HUES6 (cell line): ENCODE measurements at regions not wholly inside any gene's neighbourhood (a gene's known extent, or its start where the extent isn't known, plus 50 kb on each side); places are given as distances from the start of the nearest gene placed in this dataset.
A peak's percentile ranks its signal among the peaks of the same experiment; 100 is the strongest.

Experiments
- H3K27ac ChIP-seq: 2 replicates; pipeline ENCODE4 v1.7.0; 2013; ENCODE audit warnings: low read depth, mild to moderate bottlenecking, low read length, inconsistent platforms
- H3K27me3 ChIP-seq: 2 replicates; pipeline ENCODE4 v1.6.1; 2013; ENCODE audit warnings: low read length; ENCODE audit not compliant: control insufficient read depth, insufficient read depth
- H3K36me3 ChIP-seq: 2 replicates; pipeline ENCODE4 v1.6.1; 2013; ENCODE audit warnings: low read length; ENCODE audit not compliant: control insufficient read depth, insufficient read depth
- H3K4me1 ChIP-seq: 2 replicates; pipeline ENCODE4 v1.6.1; 2013; ENCODE audit warnings: low read length; ENCODE audit not compliant: control insufficient read depth, insufficient read depth
- H3K4me3 ChIP-seq: 2 replicates; pipeline ENCODE4 v1.5.1; 2013; ENCODE audit warnings: low read depth, low read length
- H3K9ac ChIP-seq: one replicate; pipeline ENCODE4 v1.6.1; 2013; ENCODE audit warnings: mild to moderate bottlenecking, low read length
- H3K9me3 ChIP-seq: 2 replicates; pipeline ENCODE4 v1.6.1; 2013; ENCODE audit warnings: low read depth, low read length; ENCODE audit not compliant: control insufficient read depth, insufficient read depth

- H3K27me3 ChIP-seq: no peaks in the 10 kb centered on the region
- H3K27ac ChIP-seq: peak overlapping the region; percentile 77; the same call in 1 of the 2 replicates
- peaks cover 11% of the 10 kb centered on the region for H3K36me3 ChIP-seq
- H3K9ac ChIP-seq: peak overlapping the region; percentile 52
- no peaks in the 10 kb centered on the region for H3K9me3 ChIP-seq
- peaks cover 26% of the 10 kb centered on the region for H3K4me1 ChIP-seq
- H3K4me3 ChIP-seq: no peak overlapping the region
Observed at GRCh38 chr10:90302758-90303481, 554.9 kb downstream of the HTR7 start.

GRCh38 chr10:90304533-90304932, 553.3 kb downstream of the HTR7 start:
- peaks cover 26% of the 10 kb centered on the region for H3K4me1 ChIP-seq
- no peak overlapping the region for H3K27ac ChIP-seq
- peaks cover 8% of the 10 kb centered on the region; the same call in 1 of the 2 replicates for H3K36me3 ChIP-seq
- no peaks in the 10 kb centered on the region for H3K27me3 ChIP-seq
- no peak overlapping the region for H3K4me3 ChIP-seq
- peaks cover 4% of the 10 kb centered on the region for H3K9me3 ChIP-seq
- H3K9ac ChIP-seq: no peak overlapping the region

GRCh38 chr10:90306187-90306586, 551.7 kb downstream of the HTR7 start:
- Histone ChIP-seq H3K9me3 (peaks cover 5% of the 10 kb centered on the region), H3K27ac (no peak overlapping the region), H3K36me3 (peaks cover 8% of the 10 kb centered on the region; the same call in 1 of the 2 replicates), H3K27me3 (no peaks in the 10 kb centered on the region), H3K4me3 (no peak overlapping the region), H3K4me1 (peaks cover 25% of the 10 kb centered on the region), H3K9ac (no peak overlapping the region)

- Histone ChIP-seq H3K27me3 (no peaks in the 10 kb centered on the region), H3K9me3 (peaks cover 5% of the 10 kb centered on the region), H3K4me1 (peaks cover 5% of the 10 kb centered on the region), H3K36me3 (peaks cover 8% of the 10 kb centered on the region; the same call in 1 of the 2 replicates), H3K4me3 (no peak overlapping the region), H3K9ac (no peak overlapping the region), H3K27ac (no peak overlapping the region)
Observed at GRCh38 chr10:90308223-90308622, 549.6 kb downstream of the HTR7 start.

- Histone ChIP-seq H3K4me3 (no peak overlapping the region), H3K27ac (no peak overlapping the region)
Observed at GRCh38 chr10:90313576-90314325, 544.1 kb downstream of the HTR7 start.

GRCh38 chr10:90314718-90315117, 543.1 kb downstream of the HTR7 start:
- no peaks in the 10 kb centered on the region for H3K27me3 ChIP-seq
- H3K9ac ChIP-seq: no peak overlapping the region
- H3K9me3 ChIP-seq: no peaks in the 10 kb centered on the region
- no peak overlapping the region for H3K4me3 ChIP-seq
- H3K27ac ChIP-seq: no peak overlapping the region
- H3K4me1 ChIP-seq: peaks cover 15% of the 10 kb centered on the region
- H3K36me3 ChIP-seq: no peaks in the 10 kb centered on the region

More at GRCh38 chr10:90313576-90314325, 544.1 kb downstream of the HTR7 start:
- Histone ChIP-seq H3K9me3 (peaks cover 5% of the 10 kb centered on the region), H3K36me3 (no peaks in the 10 kb centered on the region), H3K4me1 (peaks cover 8% of the 10 kb centered on the region), H3K27me3 (no peaks in the 10 kb centered on the region), H3K9ac (no peak overlapping the region)

GRCh38 chr10:90317172-90317571, 540.7 kb downstream of the HTR7 start:
- no peaks in the 10 kb centered on the region for H3K36me3 ChIP-seq
- no peak overlapping the region for H3K4me3 ChIP-seq
- H3K4me1 ChIP-seq: peaks cover 29% of the 10 kb centered on the region

GRCh38 chr10:90318659-90319058, 539.2 kb downstream of the HTR7 start:
- no peaks in the 10 kb centered on the region for H3K9me3 ChIP-seq
- H3K4me1 ChIP-seq: peaks cover 29% of the 10 kb centered on the region
- H3K36me3 ChIP-seq: no peaks in the 10 kb centered on the region
- H3K27ac ChIP-seq: peak overlapping the region; percentile 45; the same call in 1 of the 2 replicates
- H3K27me3 ChIP-seq: no peaks in the 10 kb centered on the region
- H3K9ac ChIP-seq: peak overlapping the region; percentile 2
- no peak overlapping the region for H3K4me3 ChIP-seq

More at GRCh38 chr10:90317172-90317571, 540.7 kb downstream of the HTR7 start:
- H3K27ac ChIP-seq: no peak overlapping the region
- no peak overlapping the region for H3K9ac ChIP-seq
- H3K27me3 ChIP-seq: no peaks in the 10 kb centered on the region
- no peaks in the 10 kb centered on the region for H3K9me3 ChIP-seq

- peak overlapping the region; percentile 2 for H3K9ac ChIP-seq
- no peaks in the 10 kb centered on the region for H3K36me3 ChIP-seq
- no peaks in the 10 kb centered on the region for H3K9me3 ChIP-seq
- H3K27me3 ChIP-seq: no peaks in the 10 kb centered on the region
- H3K4me1 ChIP-seq: peaks cover 29% of the 10 kb centered on the region
- no peak overlapping the region for H3K4me3 ChIP-seq
- peak overlapping the region; percentile 45; the same call in 1 of the 2 replicates for H3K27ac ChIP-seq
Observed at GRCh38 chr10:90319188-90319914, 538.5 kb downstream of the HTR7 start.

- H3K9me3 ChIP-seq: no peaks in the 10 kb centered on the region
- no peaks in the 10 kb centered on the region for H3K27me3 ChIP-seq
- H3K4me1 ChIP-seq: peaks cover 29% of the 10 kb centered on the region
- no peak overlapping the region for H3K27ac ChIP-seq
- H3K4me3 ChIP-seq: no peak overlapping the region
- no peak overlapping the region for H3K9ac ChIP-seq
- no peaks in the 10 kb centered on the region for H3K36me3 ChIP-seq
Observed at GRCh38 chr10:90321132-90321816, 536.6 kb downstream of the HTR7 start.
